ENCODE measurements at regions not wholly inside any gene's neighbourhood (a gene's known extent, or its start where the extent isn't known, plus 50 kb on each side); places are given as distances from the start of the nearest gene placed in this dataset.
"Not testable (repeated sequence)": the region's sequence is repeated elsewhere in the genome, so short reads cannot be mapped to it uniquely, and the experiment has no call there.

DNA sequence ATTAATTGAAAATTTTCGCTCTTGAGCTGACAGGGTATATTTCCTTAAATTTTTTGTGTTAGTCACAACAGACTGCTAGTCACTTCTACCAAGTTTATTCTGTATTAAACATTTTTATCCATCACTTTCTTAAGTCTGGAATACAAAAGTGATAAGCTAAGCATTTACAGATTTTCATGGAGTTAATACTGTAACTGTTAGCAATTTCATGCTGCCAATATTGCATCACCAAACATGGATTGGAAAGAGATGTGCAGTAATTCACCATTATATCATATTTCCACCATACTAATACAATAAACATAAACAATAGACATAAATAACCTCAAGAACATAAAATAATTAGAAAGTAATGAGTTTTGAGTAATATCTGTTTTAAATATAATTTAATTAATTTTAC is 854.0 kb upstream of the CITED2 start:
- no peak for DNase-seq (ENCODE audit: low spot score in 2 of 2)
- no peak for FAIRE-seq

DNA sequence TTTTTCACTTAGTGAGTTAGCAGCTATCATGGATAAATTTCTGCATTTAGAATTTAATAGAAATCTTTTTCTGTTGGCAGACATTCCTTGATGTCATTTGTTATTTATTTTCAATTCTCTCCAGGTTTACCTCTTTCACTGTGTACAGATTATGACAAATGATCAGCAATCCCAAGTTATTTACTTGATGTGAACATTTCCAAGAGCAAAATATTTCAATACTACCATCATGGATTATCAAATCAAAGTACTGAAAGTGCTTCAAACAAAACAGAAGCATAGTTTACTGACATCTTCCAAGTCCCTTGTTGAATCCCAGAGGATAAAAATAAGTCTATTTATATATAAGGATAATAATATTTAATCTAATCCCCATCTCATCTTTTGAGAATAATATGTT is 852.2 kb upstream of the CITED2 start:
- DNase-seq (ENCODE audit: low spot score in 2 of 2) (no peak), FAIRE-seq (no peak)

DNA sequence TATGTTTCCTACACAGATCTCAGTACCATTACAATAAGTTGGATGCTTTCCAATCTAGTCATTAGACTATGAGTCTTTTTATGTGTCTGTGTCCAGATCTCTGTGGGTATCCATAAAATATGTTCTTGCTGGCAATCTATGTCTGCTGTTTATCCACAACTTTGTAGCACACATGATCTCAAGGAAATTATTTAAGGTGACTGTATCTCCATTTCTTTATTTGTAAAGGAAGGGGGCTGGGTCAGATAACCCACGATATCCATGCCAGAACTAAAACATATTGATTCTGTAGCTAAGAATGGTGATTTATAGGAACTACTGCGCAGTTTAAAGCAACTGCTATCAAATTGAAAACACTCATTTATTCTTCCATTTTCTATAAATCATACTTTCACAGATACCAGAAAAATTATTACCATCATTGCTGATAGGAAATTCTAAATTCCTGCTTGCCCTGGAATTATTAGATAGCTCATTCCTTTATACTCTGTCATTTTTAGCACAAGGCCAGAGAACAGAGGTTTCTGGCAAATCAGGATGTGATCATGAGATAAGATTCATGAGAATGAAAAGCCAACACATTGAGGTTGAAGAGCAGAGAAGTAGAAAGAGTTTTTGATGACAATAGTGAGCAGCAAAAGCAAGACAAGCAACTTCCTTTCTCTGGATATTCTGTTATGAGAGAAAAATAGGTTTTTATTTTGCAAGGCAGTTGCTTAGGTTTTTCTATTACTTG is 851.4 kb upstream of the CITED2 start:
- FAIRE-seq (no peak), DNase-seq (ENCODE audit: low spot score in 2 of 2) (no peak)

DNA sequence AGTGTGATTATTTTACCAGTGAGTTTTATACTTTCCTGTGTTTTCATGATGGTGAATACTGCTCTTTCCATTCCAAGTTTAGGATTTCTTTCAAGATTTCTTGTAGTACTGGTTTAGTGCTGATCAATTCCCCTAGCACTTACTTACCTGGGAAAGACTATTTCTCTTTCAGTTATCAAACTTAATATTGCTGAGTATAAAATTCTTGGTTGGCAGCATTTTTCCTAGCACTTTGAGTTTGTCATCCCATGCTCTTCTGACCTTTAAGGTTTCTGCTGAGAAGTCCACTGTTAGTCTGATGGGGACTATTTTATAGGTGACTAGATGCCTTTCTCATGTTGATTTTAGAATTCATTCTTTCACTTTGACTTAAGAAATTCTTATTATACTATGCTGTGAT is 842.8 kb upstream of the CITED2 start:
- FAIRE-seq, result no peak
- no peak for DNase-seq (ENCODE audit: low spot score in 2 of 2)

DNA sequence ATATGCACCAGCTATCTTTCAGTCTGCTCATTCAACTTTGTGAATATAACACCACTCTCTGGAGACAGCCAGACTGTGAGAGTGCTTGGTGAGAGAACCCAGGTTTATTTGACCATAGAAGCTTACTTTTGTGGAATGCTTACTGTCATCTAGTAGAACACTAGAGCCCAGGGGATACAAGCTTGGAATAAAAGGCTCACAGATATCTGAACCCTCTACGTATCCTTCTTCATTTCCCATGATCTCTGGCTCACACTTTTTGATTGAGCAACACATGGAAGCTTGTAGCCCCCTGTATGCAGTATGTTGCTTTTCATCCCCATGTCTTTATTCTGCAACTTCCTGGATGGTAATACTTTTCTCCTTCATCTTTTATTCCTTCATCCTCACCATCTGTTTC is 835.3 kb upstream of the CITED2 start:
- FAIRE-seq (no peak), DNase-seq (ENCODE audit: low spot score in 2 of 2) (no peak)

DNA sequence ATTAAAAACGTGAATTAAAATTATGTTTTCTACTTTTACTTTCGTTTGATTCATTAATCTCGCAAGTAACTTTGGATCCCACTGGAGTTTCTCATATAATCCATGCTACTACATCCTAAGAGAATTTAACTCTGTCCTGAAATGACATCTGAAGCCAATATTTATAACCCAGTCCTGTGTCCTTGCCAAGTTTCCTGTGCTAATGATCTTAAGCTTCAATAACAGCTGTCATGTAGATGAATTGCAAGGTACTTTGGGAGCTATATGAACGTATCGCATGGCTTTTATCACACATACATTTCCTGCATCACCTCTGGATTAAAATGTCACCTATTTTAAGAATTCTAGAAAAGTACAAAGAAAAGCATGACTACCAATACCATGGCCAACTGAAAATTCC is 833.8 kb upstream of the CITED2 start:
- FAIRE-seq, result no peak

DNA sequence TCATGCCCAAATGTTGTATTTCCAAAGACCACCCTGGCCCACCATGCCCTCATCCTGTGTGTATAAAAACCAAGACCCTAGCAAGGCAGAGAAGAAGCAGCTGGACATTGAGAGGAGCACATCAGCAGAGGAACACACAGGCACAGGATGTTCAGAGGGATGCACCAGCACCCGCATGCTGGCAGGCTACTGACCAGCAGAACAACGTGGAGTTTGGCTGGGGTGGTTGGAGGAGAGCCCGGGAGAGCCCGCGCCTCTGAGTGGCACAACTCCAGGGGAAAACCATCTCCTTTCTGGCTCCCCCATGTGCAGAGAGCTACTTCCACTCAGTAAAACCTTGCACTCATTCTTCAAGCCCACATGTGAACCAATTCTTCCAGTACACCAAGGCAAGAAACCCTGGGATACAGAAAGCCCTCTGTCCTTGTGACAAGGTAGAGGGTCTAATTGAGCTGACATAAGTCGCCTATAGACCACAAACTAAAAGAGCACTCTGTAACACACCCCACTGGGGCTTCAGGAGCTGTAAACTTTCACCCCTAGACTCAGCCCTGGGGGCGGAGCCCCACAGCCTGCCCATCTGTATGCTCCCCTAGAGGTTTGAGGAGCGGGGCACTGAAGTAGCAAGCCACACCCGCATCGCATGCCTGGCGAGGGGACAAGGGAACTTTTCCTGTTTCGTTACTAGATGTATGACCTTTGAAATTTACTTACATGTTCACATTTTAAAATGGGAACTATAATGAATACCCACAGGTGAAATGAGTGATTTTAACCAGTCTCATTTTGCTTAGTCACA is 831.5 kb upstream of the CITED2 start:
- no peak for DNase-seq (ENCODE audit: low spot score in 2 of 2)
- no peak for FAIRE-seq

More for the DNA sequence above, 833.8 kb upstream of the CITED2 start:
- DNase-seq (ENCODE audit: low spot score in 2 of 2), result no peak

DNA sequence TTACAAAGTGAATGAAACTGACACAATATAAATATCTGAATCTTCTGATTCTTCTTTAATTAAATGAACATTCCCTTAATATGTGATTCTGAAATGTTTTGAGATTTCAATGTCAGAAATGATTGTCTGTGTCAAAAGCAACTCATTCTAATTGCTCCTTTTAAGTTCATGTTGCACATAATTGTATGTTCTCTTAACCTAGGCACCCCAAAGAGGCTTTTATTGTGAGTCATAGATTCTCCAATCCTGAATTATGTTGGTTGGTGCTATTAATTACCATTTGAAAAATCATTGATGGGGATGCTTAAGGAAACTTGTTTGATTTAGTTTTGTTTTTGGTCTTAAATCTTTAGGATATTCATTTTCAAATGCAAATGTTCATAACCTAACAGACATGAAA is 829.7 kb upstream of the CITED2 start:
- FAIRE-seq, result no peak
- no peak for DNase-seq (ENCODE audit: low spot score in 2 of 2)

DNA sequence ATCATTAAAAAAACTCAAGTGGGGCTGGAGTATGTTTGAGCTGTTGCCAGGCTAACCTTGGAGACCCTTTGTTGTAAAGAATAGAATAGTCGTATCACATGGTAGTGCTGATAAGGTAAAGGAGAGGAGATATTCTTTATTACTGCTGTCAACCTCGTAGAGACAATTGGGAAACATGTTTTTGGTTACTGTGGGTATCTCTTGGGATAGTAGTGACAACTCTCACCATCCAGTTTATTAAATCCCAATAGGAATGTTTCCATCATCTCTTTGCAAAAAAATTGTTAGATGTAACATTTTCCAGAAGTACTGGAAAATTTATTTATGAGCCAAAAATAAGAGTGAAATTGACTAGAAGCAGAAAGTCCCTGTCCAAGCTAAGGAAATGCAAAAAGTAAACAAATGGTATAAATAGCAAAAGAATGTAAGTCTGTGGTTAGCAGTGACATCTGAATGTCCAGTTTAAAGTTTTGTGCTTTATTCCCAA is 829.3 kb upstream of the CITED2 start:
- DNase-seq (ENCODE audit: low spot score in 2 of 2), result no peak
- no peak for FAIRE-seq

DNA sequence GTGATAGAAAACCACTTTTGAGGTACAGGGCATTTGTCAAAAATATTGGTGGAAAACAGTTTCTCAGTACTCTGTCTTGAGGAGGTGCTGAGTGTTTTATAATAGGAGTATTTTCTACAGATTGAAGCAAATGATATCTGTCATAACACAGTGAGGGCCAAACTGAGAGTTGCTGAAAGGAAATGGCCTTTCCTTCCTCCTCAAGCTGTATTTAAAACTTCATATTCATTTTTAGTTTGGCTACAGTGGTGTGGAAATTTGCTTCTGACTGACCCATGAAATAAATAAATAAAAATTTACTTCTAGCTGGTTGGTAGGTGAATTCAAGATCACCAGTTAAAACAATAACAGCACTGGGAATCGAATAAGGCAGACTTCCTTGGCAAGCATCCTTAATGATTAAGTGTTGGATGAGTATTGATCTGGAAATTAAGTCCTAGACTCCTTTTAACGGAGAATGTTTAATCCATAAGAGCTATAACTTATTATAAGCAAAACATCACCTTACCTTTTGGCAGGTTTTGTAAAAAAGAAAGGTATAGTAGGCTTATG is 828.6 kb upstream of the CITED2 start:
- DNase-seq (ENCODE audit: low spot score in 2 of 2), result no peak
- no peak for FAIRE-seq

DNA sequence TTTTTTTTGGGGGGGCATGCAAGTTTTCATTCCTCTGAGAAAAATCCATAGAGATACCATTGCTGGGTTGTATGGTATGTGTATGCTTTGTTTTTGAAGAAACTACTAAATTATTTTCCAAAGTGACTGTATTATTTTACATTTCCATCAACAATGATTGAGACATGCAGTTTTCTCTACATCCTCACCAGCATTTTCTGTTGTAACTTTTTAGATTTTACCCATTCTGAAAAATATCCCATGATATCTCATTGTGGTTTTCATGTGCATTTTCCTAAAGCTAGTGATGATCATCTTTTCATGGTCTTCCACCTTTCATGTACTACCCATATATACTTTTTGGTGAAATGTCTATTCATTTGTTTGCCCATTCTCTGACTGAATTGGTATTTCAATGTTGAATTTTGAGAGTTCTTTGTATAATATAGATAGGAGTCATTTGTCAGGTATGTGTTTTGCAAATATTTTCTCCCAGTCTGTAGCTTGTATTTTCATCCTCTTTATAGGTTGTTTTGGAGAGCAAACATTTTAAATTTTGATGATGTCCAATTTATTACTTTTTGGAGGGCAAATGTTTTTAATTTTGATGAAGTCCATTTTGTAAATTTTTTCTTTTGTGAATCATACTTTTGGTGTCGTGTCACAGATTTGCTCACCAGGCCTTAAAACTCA is 827.5 kb upstream of the CITED2 start:
- no peak for FAIRE-seq
- no peak for DNase-seq (ENCODE audit: low spot score in 2 of 2)

DNA sequence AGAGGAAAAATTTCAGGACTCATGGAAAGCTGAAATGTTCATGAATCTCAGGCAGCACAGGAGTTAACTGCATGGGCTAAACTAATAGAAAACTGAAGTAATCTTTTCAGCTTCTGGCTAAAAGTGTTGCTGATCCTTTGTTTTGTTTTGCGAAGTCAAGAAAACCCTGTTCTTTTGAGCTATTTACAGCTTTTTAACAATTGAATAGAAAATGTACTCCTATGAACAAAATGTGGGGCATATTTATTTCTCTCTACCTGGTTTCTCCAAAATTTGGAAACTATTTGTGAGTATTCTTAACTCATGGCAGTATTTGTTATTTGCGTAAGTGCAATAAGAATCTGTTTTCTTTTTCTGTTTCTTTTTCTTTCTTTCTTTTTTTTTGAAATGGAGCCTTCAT is 818.8 kb upstream of the CITED2 start:
- FAIRE-seq (no peak), DNase-seq (ENCODE audit: low spot score in 2 of 2) (no peak)

DNA sequence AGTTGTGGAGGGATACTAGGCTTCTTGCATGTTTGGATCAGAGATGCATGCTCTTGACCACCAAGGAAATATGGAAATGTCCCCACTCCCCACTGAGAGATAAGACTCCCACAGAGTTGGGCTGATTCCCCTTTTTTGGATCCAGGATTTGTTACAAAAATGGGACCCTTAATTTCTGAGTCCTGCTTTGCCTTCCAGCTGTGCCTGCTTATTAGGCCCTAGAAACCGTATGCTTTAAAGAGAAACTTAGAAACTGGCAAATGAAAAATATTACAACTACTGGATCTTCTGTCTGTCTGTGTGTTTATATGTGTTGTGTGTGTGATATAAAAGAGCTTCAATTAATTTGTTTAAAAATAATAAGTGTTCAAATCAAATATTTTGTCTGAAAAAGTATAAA is 817.6 kb upstream of the CITED2 start:
- FAIRE-seq (no peak), DNase-seq (ENCODE audit: low spot score in 2 of 2) (no peak)

DNA sequence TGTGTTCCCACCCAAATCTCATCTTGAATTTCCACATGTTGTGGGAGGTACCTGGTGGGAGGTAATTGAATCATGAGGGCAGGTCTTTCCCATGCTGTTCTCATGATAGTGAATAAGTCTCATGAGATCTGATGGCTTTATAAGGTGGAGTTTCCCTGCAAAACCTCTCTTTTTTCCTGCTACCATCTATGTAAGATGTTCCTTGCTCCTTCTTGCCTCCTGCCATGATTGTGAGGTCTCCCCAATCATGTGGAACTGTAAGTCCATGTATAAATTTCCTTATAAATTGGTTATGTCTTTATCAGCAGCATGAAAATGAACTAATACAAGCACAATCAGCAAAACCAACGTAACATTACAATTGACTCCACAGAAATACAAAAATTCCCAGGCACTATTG is 814.8 kb upstream of the CITED2 start:
- FAIRE-seq; DNase-seq (ENCODE audit: low spot score in 2 of 2): not testable (repeated sequence)

DNA sequence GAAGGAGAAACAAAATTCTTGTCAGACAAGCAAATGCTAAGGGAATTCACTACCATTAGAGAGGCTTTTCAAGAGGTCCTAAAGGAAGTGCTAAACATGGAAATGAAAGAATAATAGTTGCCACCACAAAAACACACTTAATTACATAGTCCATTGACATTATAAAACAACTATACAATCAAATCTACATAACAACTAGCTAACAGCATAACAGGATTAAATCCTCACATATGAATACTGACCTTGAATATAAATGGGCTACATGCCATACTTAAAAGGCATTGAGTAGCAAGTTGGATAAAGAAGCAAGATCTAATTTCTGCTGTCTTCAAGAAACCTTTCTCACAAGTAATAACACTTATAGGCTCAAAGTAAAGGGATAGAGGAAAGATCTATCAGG is 811.5 kb upstream of the CITED2 start:
- FAIRE-seq, result no peak
- DNase-seq (ENCODE audit: low spot score in 2 of 2), result no peak

DNA sequence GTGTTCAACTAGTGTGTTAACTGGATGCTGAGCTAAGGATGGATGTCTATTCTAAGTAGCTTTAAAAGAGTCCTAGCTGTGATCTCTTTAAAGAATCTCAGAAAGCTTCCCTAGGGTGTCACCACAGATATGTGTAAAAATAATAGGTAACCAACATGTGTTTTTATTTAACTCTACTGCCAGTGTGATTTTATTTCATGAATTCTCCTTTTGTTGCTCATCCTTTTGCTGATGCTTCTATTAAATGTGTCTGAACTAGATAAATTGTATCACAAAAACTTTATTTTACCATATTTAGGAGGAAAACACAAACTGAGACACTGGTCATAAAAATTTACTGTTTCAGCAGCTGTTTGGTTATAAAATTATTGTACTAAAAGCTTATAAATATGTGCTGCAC is 809.4 kb upstream of the CITED2 start:
- FAIRE-seq, result no peak
- no peak for DNase-seq (ENCODE audit: low spot score in 2 of 2)

DNA sequence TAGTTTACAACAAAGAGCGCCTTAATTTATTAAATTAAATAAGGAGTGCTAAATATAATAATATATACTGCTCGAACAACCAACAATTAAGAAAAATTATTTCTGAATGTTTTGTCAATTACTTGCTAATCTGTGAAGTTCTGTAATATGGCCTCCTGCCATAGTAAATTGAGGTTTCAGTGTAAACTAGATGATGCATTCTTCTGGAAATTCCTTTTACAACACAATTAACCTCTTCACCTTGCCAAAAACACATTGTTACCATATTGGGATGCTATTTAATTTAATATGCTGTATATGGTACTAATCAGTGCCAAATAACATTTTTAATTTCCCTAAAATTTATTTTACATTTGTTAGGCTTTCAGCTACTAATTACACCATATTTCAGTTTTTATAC is 808.4 kb upstream of the CITED2 start:
- DNase-seq (ENCODE audit: low spot score in 2 of 2) (no peak), FAIRE-seq (no peak)

DNA sequence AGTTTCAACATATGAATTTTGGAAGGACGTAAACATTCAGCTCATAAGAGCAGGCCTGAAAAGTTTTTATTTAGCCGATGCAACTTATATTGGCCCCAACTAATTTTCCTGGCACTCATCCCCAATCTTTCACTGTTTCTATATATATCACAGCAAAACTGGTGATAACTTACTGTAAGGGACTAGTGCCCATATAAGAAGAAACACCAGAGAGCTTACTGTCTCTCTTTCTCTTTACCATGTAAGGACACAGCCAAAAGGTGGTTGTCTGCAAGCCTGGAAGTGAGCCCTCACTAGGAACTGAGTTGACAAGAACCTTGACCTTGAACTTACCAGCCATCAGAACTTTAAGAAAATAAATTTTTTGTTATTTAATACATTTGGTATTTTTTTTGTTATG is 807.4 kb upstream of the CITED2 start:
- FAIRE-seq, result no peak

DNA sequence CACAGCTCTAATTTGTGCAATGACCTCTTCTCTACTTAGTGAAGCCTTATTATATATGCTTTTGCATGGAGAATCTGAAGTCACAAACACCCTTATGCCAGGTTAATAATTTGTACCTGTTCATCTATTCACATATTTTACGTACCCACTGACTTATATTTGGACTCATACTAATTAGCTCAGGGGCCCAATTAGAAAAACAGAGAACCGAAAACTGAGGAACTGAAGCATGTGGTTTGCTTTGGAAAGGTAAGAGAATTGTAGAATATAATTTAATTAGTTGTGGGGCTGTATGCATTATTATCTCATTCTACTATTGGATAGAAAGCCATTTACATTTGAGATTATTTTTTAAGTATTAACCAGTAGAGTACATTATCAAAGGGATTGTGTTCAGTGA is 805.9 kb upstream of the CITED2 start:
- FAIRE-seq (no peak), DNase-seq (ENCODE audit: low spot score in 2 of 2) (no peak)

More for the DNA sequence above, 807.4 kb upstream of the CITED2 start:
- no peak for DNase-seq (ENCODE audit: low spot score in 2 of 2)

DNA sequence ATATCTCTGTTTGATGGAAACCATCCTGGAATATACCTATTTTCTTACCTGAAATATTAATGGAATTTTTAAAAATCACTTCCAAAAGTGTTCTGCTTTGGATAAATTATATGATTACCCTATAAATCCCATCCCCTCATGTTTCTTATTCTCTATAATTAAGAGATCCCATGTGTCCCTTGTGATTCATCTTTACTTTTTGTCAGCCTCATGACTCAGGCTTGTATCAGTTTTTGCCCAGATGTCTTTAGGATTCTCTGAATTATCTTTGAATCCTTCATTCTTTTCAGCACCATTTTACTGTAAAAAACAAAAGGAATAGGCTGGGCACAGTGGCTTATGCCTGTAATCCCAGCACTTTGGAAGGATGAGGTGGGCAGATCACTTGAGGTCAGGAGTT is 804.5 kb upstream of the CITED2 start:
- DNase-seq (ENCODE audit: low spot score in 2 of 2) (no peak), FAIRE-seq (no peak)

DNA sequence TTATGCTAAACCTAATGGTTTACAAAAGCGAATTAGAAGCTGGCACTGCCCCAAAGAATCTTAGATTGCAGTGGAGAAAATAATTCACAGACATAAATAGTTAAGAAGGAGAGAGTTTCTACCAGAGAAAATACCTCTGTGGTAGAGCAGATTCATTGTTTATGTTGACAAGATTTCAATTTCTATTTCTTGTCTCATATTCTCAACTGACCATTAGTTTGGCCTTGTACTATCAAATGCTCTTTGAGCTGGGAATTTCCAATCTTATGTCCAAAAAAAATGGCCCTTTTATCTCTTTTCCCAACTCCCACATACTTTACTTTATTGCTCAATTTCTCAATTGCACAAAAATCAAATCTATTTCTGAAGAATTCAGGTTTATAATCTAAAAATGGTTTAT is 804.1 kb upstream of the CITED2 start:
- FAIRE-seq, result no peak
- no peak for DNase-seq (ENCODE audit: low spot score in 2 of 2)

All from frontal cortex (tissue), 3 donors.